Keratinocyte (primary cell): ENCODE measurements at regions not wholly inside any gene's neighbourhood (a gene's known extent, or its start where the extent isn't known, plus 50 kb on each side); places are given as distances from the start of the nearest gene placed in this dataset.

Experiments
- EZH2 ChIP-seq: IDR thresholded peaks from one replicate; pipeline ENCODE4 v1.6.1; 2012; ENCODE audit warnings: inconsistent platforms, mild to moderate bottlenecking, low read length, moderate library complexity
- TF ChIP-seq, protein P1 (sequence below), 3 experiments: IDR thresholded peaks in 1 of 3; conservative IDR thresholded peaks in 1 of 3; optimal IDR thresholded peaks in 1 of 3; 2 replicates in 2 of 3; 3 replicates in 1 of 3; pipeline versions ENCODE3 to v1.5.1; 2011; ENCODE audit warnings: low read length in 3 of 3, mild to moderate bottlenecking in 3 of 3, moderate library complexity in 2 of 3, control low read depth in 1 of 3, inconsistent platforms in 1 of 3; ENCODE audit not compliant: insufficient read depth in 2 of 3; ENCODE audit errors: extremely low read depth in 1 of 3

DNA sequence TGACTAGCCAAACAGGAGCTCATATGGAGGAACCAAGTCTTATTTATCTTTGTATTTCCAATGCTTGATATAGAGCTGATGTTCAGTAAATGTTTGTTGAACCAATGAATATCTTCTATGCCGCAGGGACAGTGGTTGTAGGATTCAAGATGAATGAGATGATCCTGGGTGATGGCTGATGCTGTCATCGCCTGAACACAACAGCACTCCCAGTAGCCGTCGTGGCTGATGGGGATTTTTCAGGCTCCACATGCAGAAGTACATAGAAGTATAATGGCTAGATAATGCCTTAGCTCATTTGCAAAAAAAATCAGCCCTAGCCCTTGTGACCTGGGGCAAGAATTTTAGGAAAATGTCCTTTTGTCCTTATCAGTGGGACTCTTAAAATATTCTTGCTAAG, 69.0 kb upstream of the OR13F1 start:
- TF ChIP-seq, protein P1, sequence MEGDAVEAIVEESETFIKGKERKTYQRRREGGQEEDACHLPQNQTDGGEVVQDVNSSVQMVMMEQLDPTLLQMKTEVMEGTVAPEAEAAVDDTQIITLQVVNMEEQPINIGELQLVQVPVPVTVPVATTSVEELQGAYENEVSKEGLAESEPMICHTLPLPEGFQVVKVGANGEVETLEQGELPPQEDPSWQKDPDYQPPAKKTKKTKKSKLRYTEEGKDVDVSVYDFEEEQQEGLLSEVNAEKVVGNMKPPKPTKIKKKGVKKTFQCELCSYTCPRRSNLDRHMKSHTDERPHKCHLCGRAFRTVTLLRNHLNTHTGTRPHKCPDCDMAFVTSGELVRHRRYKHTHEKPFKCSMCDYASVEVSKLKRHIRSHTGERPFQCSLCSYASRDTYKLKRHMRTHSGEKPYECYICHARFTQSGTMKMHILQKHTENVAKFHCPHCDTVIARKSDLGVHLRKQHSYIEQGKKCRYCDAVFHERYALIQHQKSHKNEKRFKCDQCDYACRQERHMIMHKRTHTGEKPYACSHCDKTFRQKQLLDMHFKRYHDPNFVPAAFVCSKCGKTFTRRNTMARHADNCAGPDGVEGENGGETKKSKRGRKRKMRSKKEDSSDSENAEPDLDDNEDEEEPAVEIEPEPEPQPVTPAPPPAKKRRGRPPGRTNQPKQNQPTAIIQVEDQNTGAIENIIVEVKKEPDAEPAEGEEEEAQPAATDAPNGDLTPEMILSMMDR (optimal IDR thresholded peaks at IDR 0.05 in 1 of 3, IDR thresholded peaks at IDR 0.05 in 1 of 3, conservative IDR thresholded peaks at IDR 0.05 in 1 of 3; ENCODE audit: extremely low read depth in 1 of 3, insufficient read depth in 2 of 3, low read length in 3 of 3), result no peak
- no peak for TF ChIP-seq EZH2
